Uterus (tissue), 3 donors: ENCODE measurements at regions not wholly inside any gene's neighbourhood (a gene's known extent, or its start where the extent isn't known, plus 50 kb on each side); places are given as distances from the start of the nearest gene placed in this dataset.

Experiments used
- DNase-seq, 2 donors: peaks; one replicate each; pipeline ENCODE4 v3.0.0-alpha.2; 2019 to 2020
- H3K27ac ChIP-seq, 2 donors: fragments of 200-600 bp; sonication (generic); 1 replicate in 1 of 2; 2 replicates in 1 of 2; pipeline ENCODE4 v1.5.1; 2016 to 2018
- H3K27me3 ChIP-seq, 2 donors: fragments of 200-600 bp; sonication (generic); one replicate each; pipeline ENCODE4 v1.5.1; 2018 to 2019; ENCODE audit warnings: control low read depth in 1 of 2
- H3K36me3 ChIP-seq, 2 donors: fragments of 200-600 bp; sonication (generic); one replicate each; pipeline ENCODE4 v1.5.1; 2019; ENCODE audit warnings: control low read depth in 1 of 2
- H3K4me1 ChIP-seq, 2 donors: fragments of 200-600 bp; sonication (generic); one replicate each; pipeline ENCODE4 v1.5.1; 2018 to 2019; ENCODE audit warnings: control low read depth in 1 of 2
- H3K4me3 ChIP-seq, 2 donors: fragments of 200-600 bp; sonication (generic); 1 replicate in 1 of 2; 2 replicates in 1 of 2; pipeline ENCODE4 v1.5.1; 2018 to 2019; ENCODE audit warnings: mild to moderate bottlenecking in 1 of 2
- H3K9me3 ChIP-seq, 2 donors: fragments of 200-600 bp; sonication (generic); one replicate each; pipeline ENCODE4 v1.5.1; 2019; ENCODE audit warnings: control low read depth in 1 of 2
- CTCF ChIP-seq, 4 experiments: fragments of 200-600 bp in 2 of 4; fragments of 450-650 bp in 2 of 4; sonication (generic) in 2 of 4; IDR thresholded peaks; one replicate each; pipeline ENCODE4 v1.5.1; 2016 to 2019; ENCODE audit warnings: antibody characterized with exemption in 4 of 4, mild to moderate bottlenecking in 2 of 4, moderate library complexity in 1 of 4
- POLR2A ChIP-seq, 2 donors: fragments of 450-650 bp; IDR thresholded peaks; one replicate each; pipeline ENCODE4 v1.6.1; 2016; ENCODE audit warnings: antibody characterized with exemption in 2 of 2, mild to moderate bottlenecking in 1 of 2, moderate library complexity in 1 of 2
- intact Hi-C: fragments of 100-400 bp; cut with DNase I; formaldehyde crosslinking; loops from one replicate; pipeline ENCODE4 v1.15.1; 2023; ENCODE audit warnings: low total_unique reads
- donor health status: DM: yes; HTN: yes; CAD: no.

GRCh38 chr9:80602291-80602690 is 1030.5 kb downstream of the TLE4 start:
- no peaks in the 10 kb centered on the region for H3K4me1 ChIP-seq
- H3K36me3 ChIP-seq: no peaks in the 10 kb centered on the region
- no peak for TF ChIP-seq POLR2A (IDR thresholded peaks at IDR 0.05)
- TF ChIP-seq CTCF (IDR thresholded peaks at IDR 0.05): no peak
- no peak overlapping the region for H3K4me3 ChIP-seq
- no peak for DNase-seq
- no peak overlapping the region for H3K27ac ChIP-seq
- no peaks in the 10 kb centered on the region for H3K27me3 ChIP-seq
- intact Hi-C loops: no loop called here
- no peaks in the 10 kb centered on the region for H3K9me3 ChIP-seq

GRCh38 chr9:80596579-80596978 is 1024.8 kb downstream of the TLE4 start:
- Histone ChIP-seq H3K9me3 (no peaks in the 10 kb centered on the region), H3K4me1 (no peaks in the 10 kb centered on the region), H3K36me3 (no peaks in the 10 kb centered on the region), H3K27me3 (no peaks in the 10 kb centered on the region), H3K4me3 (no peak overlapping the region), H3K27ac (no peak overlapping the region)
- no peak for DNase-seq
- TF ChIP-seq CTCF (IDR thresholded peaks at IDR 0.05) (no peak), POLR2A (IDR thresholded peaks at IDR 0.05) (no peak)
- intact Hi-C loops: no loop called here

GRCh38 chr9:80595192-80595591 is 1023.4 kb downstream of the TLE4 start:
- DNase-seq: no peak
- H3K27ac ChIP-seq: no peak overlapping the region
- no peaks in the 10 kb centered on the region for H3K9me3 ChIP-seq
- no peak overlapping the region for H3K4me3 ChIP-seq
- H3K27me3 ChIP-seq: no peaks in the 10 kb centered on the region
- intact Hi-C loops: no loop called here
- TF ChIP-seq CTCF (IDR thresholded peaks at IDR 0.05) (no peak), POLR2A (IDR thresholded peaks at IDR 0.05) (no peak)
- no peaks in the 10 kb centered on the region for H3K36me3 ChIP-seq
- H3K4me1 ChIP-seq: no peaks in the 10 kb centered on the region

- no peaks in the 10 kb centered on the region for H3K27me3 ChIP-seq
- no peaks in the 10 kb centered on the region for H3K9me3 ChIP-seq
- intact Hi-C loops: no loop called here
- no peak for DNase-seq
- no peak overlapping the region for H3K27ac ChIP-seq
- no peaks in the 10 kb centered on the region for H3K36me3 ChIP-seq
- no peak for TF ChIP-seq CTCF (IDR thresholded peaks at IDR 0.05)
- no peak for TF ChIP-seq POLR2A (IDR thresholded peaks at IDR 0.05)
- H3K4me3 ChIP-seq: no peak overlapping the region
- H3K4me1 ChIP-seq: no peaks in the 10 kb centered on the region
Observed at GRCh38 chr9:80592413-80592812, 1020.6 kb downstream of the TLE4 start.

GRCh38 chr9:80586786-80587330 is 1015.1 kb downstream of the TLE4 start:
- intact Hi-C loops: no loop called here
- Histone ChIP-seq H3K27ac (no peak overlapping the region), H3K4me3 (no peak overlapping the region), H3K9me3 (no peaks in the 10 kb centered on the region), H3K4me1 (no peaks in the 10 kb centered on the region), H3K27me3 (no peaks in the 10 kb centered on the region), H3K36me3 (no peaks in the 10 kb centered on the region)
- TF ChIP-seq CTCF (IDR thresholded peaks at IDR 0.05): no peak
- TF ChIP-seq POLR2A (IDR thresholded peaks at IDR 0.05): no peak
- DNase-seq: no peak
